ENCODE measurements at regions not wholly inside any gene's neighbourhood (a gene's known extent, or its start where the extent isn't known, plus 50 kb on each side); places are given as distances from the start of the nearest gene placed in this dataset.

GRCh38 chr3:13174803-13175135, 101.5 kb upstream of the IQSEC1 start:
- TF ChIP-seq POLR2A (IDR thresholded peaks at IDR 0.05; ENCODE audit: low read length) = no peak
- TF ChIP-seq GATA1 (IDR thresholded peaks at IDR 0.05; ENCODE audit: low read depth, low read length) = no peak
